Endodermal cell (in vitro differentiated cells): ENCODE measurements at regions not wholly inside any gene's neighbourhood (a gene's known extent, or its start where the extent isn't known, plus 50 kb on each side); places are given as distances from the start of the nearest gene placed in this dataset.

Experiments
- DNase-seq: peaks from one replicate; pipeline ENCODE4 v3.0.0-alpha.2; 2017
- H3K27ac ChIP-seq: 2 replicates; pipeline ENCODE4 v1.5.1; 2013; ENCODE audit warnings: mild to moderate bottlenecking, low read depth, low read length, moderate library complexity
- H3K27me3 ChIP-seq: 2 replicates; pipeline ENCODE4 v1.6.1; 2013; ENCODE audit warnings: mild to moderate bottlenecking, low read length, moderate library complexity; ENCODE audit not compliant: insufficient read depth, control insufficient read depth, poor library complexity, severe bottlenecking
- H3K36me3 ChIP-seq: 2 replicates; pipeline ENCODE4 v1.7.0; 2013; ENCODE audit warnings: mild to moderate bottlenecking, low read length, moderate library complexity; ENCODE audit not compliant: control insufficient read depth, insufficient read depth
- H3K4me1 ChIP-seq: one replicate; pipeline ENCODE4 v1.7.0; 2013; ENCODE audit warnings: low read length; ENCODE audit not compliant: control insufficient read depth, insufficient read depth
- H3K4me3 ChIP-seq: 2 replicates; pipeline ENCODE4 v1.5.1; 2013; ENCODE audit warnings: mild to moderate bottlenecking, low read length, moderate library complexity
- H3K9ac ChIP-seq: 2 replicates; pipeline ENCODE4 v1.6.1; 2013; ENCODE audit warnings: mild to moderate bottlenecking, low read length, moderate library complexity; ENCODE audit not compliant: poor library complexity, severe bottlenecking; ENCODE audit errors: extremely low read depth
- H3K9me3 ChIP-seq: 2 replicates; pipeline ENCODE4 v1.6.1; 2013; ENCODE audit warnings: mild to moderate bottlenecking, low read length, moderate library complexity; ENCODE audit not compliant: control insufficient read depth
- H3K27ac Mint-ChIP-seq: 2 replicates; pipeline ENCODE4 v1.8.0; 2020; ENCODE audit warnings: mixed read lengths
- H3K27me3 Mint-ChIP-seq: 2 replicates; pipeline ENCODE4 v1.8.0; 2021; ENCODE audit warnings: mild to moderate bottlenecking, mixed read lengths; ENCODE audit not compliant: insufficient read depth
- H3K36me3 Mint-ChIP-seq: 2 replicates; pipeline ENCODE4 v1.8.0; 2020; ENCODE audit warnings: low read depth, mixed read lengths
- H3K4me1 Mint-ChIP-seq: 2 replicates; pipeline ENCODE4 v1.8.0; 2020; ENCODE audit warnings: mixed read lengths
- H3K4me3 Mint-ChIP-seq: 2 replicates; pipeline ENCODE4 v1.8.0; 2020; ENCODE audit warnings: mild to moderate bottlenecking, moderate library complexity, mixed read lengths
- H3K9me3 Mint-ChIP-seq: 2 replicates; pipeline ENCODE4 v1.8.0; 2020; ENCODE audit warnings: mild to moderate bottlenecking, mixed read lengths
- CTCF ChIP-seq: fragments of 200-600 bp; sonication (generic); conservative IDR thresholded peaks from 2 replicates; pipeline ENCODE4 v1.5.0; 2021; ENCODE audit warnings: antibody characterized with exemption, mild to moderate bottlenecking
- WGBS, 2 experiments: methylation state at CpG; one replicate each; pipeline versions ENCODE4 v1.1.5 to v1.1.7; 2013; ENCODE audit warnings: missing lambda C conversion rate in 2 of 2, mixed read lengths in 1 of 2; ENCODE audit not compliant: insufficient coverage in 1 of 2, insufficient read length in 1 of 2; 5-methylcytosine and 5-hydroxymethylcytosine counted together

DNA sequence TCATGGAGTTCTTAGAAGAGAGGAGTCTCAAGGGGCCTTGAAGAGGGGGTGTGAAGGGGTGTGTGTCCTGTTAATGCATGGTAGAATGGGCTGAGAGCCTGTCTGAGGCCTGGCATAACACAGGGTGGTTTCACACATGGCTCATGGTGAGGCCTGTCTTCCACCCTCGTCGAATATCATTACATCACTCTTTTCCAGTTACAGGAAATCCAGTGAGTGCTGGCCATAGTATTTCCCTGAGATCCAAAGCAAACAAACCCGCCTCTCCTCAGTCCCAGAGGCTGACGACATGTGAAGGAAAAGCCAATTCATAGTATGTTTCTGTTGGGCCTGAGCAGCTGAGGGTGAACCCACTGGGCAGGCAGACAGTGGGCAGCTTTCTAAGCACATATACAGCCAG lies 159.4 kb upstream of the NR3C1 start:
- DNase-seq: no peak
- Histone ChIP-seq H3K27me3 (no peaks in the 10 kb centered on the region), H3K9ac (no peak overlapping the region), H3K4me3 (no peak overlapping the region), H3K27ac (no peak overlapping the region), H3K4me1 (no peaks in the 10 kb centered on the region), H3K36me3 (no peaks in the 10 kb centered on the region), H3K9me3 (no peaks in the 10 kb centered on the region)
- Mint-ChIP-seq H3K4me3 (no peak overlapping the region), H3K4me1 (peaks cover 13% of the 10 kb centered on the region), H3K27me3 (no peaks in the 10 kb centered on the region), H3K9me3 (no peaks in the 10 kb centered on the region), H3K36me3 (no peaks in the 10 kb centered on the region), H3K27ac (no peak overlapping the region)
- WGBS, 2 experiments: 90 to 94% methylated on average over 2 to 4 of the region's 4 CpGs
- TF ChIP-seq CTCF: no peak

- no peak overlapping the region for H3K27ac ChIP-seq
- Mint-ChIP-seq H3K27me3 (no peaks in the 10 kb centered on the region), H3K4me3 (no peak overlapping the region), H3K36me3 (no peaks in the 10 kb centered on the region), H3K4me1 (peaks cover 12% of the 10 kb centered on the region), H3K9me3 (no peaks in the 10 kb centered on the region), H3K27ac (no peak overlapping the region)
- no peak overlapping the region for H3K4me3 ChIP-seq
- H3K9me3 ChIP-seq: no peaks in the 10 kb centered on the region
- H3K9ac ChIP-seq: no peak overlapping the region
- no peaks in the 10 kb centered on the region for H3K4me1 ChIP-seq
- TF ChIP-seq CTCF: no peak
- WGBS, 2 experiments: 80 to 85% methylated on average over 4 of the region's 4 CpGs
- no peaks in the 10 kb centered on the region for H3K27me3 ChIP-seq
- peak; percentile 48 for DNase-seq
- no peaks in the 10 kb centered on the region for H3K36me3 ChIP-seq
Measured at GRCh38 chr5:143561219-143561618, 157.7 kb upstream of the NR3C1 start.

DNA sequence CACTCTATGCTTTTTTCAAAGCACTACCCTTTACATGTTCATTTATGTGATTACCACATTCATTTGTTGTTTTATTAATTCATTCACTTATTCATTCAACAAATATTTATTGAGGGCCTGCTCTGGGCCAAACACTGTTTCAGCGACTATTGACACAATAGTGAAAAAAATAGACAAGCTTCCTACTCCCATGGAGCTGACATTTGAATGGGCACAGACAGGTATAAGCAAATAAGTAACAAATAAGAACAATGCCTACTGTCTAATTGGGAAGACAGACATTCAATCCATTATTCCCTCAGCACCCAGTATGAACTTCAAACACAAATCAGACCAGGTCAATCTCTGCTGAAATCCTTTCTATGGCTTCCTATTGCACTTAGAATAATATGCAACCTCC lies 156.9 kb upstream of the NR3C1 start:
- 83 to 100% methylated on average over 1 of the region's 1 CpG for WGBS, 2 experiments
- Histone ChIP-seq H3K27ac (no peak overlapping the region), H3K4me1 (no peaks in the 10 kb centered on the region), H3K36me3 (no peaks in the 10 kb centered on the region), H3K4me3 (no peak overlapping the region), H3K9me3 (no peaks in the 10 kb centered on the region), H3K27me3 (no peaks in the 10 kb centered on the region), H3K9ac (no peak overlapping the region)
- Mint-ChIP-seq H3K36me3 (no peaks in the 10 kb centered on the region), H3K27ac (no peak overlapping the region), H3K27me3 (no peaks in the 10 kb centered on the region), H3K4me1 (peaks cover 12% of the 10 kb centered on the region), H3K4me3 (no peak overlapping the region), H3K9me3 (no peaks in the 10 kb centered on the region)
- no peak for TF ChIP-seq CTCF
- no peak for DNase-seq
